IPS-15b (cell line): ENCODE measurements at regions not wholly inside any gene's neighbourhood (a gene's known extent, or its start where the extent isn't known, plus 50 kb on each side); places are given as distances from the start of the nearest gene placed in this dataset.

ENCODE experiments used
- H3K27me3 ChIP-seq: one replicate; pipeline ENCODE4 v1.6.1; 2013; ENCODE audit warnings: low read length; ENCODE audit not compliant: control insufficient read depth, insufficient read depth
- H3K36me3 ChIP-seq: one replicate; pipeline ENCODE4 v1.6.1; 2013; ENCODE audit warnings: low read length; ENCODE audit not compliant: control insufficient read depth, insufficient read depth
- H3K4me1 ChIP-seq: one replicate; pipeline ENCODE4 v1.6.1; 2013; ENCODE audit warnings: mild to moderate bottlenecking, low read length; ENCODE audit not compliant: control insufficient read depth, insufficient read depth
- H3K4me3 ChIP-seq: one replicate; pipeline ENCODE4 v1.5.1; 2013; ENCODE audit warnings: low read depth, low read length
- H3K9ac ChIP-seq: one replicate; pipeline ENCODE4 v1.6.1; 2013; ENCODE audit warnings: low read depth, mild to moderate bottlenecking, low read length
- H3K9me3 ChIP-seq: one replicate; pipeline ENCODE4 v1.6.1; 2013; ENCODE audit warnings: mild to moderate bottlenecking, low read length; ENCODE audit not compliant: control insufficient read depth, insufficient read depth

GRCh38 chr11:134753771-134754520 is 341.9 kb upstream of the B3GAT1 start:
- Histone ChIP-seq H3K4me1 (no peaks in the 10 kb centered on the region), H3K9ac (no peak overlapping the region), H3K27me3 (no peaks in the 10 kb centered on the region), H3K9me3 (no peaks in the 10 kb centered on the region), H3K4me3 (no peak overlapping the region), H3K36me3 (no peaks in the 10 kb centered on the region)

DNA sequence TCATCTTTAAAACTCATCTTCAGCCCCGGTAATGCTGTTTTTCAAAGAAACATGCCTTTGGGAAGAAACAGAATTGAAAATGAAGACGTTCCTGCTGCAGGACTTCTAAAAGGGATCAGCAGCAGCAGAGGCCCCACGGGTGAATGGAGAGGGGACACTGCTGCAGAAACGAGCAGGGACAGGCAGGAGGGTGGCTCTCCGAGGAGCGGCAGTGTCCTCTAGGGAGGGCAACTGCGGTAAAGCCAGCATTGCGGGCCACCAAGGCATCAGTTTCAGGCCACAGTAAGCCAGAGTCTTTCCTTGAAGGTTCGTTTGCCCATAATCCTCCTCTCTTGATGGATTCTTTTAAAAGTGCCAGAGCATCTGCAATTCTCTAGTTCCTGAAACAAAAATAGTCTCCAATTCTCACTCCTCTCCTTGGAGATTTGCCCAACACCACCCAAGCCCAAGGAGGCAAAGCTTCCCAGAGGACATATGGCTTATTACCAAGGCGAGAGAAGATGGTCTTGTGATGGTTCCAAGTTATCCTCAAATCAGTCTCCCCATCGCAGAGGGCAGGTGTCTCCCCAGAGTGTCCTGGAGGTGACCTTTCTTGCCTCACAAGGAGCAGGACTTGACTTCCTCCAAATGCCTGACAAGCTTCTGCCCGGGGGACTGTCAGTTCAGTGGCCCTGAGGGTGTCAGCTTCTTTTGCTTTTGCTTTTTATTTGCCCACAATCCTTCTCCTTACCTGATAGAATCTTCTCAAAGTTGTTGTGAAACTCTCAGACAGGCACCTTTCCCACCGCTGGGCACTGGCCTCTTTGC is 341.1 kb upstream of the B3GAT1 start:
- H3K4me1 ChIP-seq, result no peaks in the 10 kb centered on the region
- no peak overlapping the region for H3K9ac ChIP-seq
- no peaks in the 10 kb centered on the region for H3K36me3 ChIP-seq
- no peak overlapping the region for H3K4me3 ChIP-seq
- no peaks in the 10 kb centered on the region for H3K9me3 ChIP-seq
- no peaks in the 10 kb centered on the region for H3K27me3 ChIP-seq

DNA sequence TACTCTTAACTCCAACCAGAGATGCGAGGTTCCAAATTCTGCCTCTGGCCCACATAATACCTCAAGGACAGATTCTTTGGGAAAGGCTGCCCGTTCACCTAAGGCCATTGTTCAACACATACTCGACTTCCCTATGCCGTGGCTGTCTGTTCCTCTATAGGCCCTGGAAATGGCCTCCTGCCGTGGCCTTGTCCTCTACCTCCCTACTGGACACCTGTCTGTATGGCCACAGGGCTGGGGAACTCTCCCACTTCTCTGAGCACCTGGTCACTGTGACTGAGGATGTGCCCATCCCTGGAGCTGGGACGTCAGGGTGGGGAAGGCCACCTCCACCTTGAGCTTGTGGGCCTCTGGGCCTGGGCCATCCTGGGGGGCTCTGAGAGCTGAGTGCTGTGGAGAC is 340.5 kb upstream of the B3GAT1 start:
- Histone ChIP-seq H3K27me3 (no peaks in the 10 kb centered on the region), H3K36me3 (no peaks in the 10 kb centered on the region), H3K4me3 (no peak overlapping the region), H3K9ac (no peak overlapping the region), H3K4me1 (no peaks in the 10 kb centered on the region), H3K9me3 (peaks cover 4% of the 10 kb centered on the region)

GRCh38 chr11:134751766-134752165 is 339.7 kb upstream of the B3GAT1 start:
- H3K36me3 ChIP-seq, result no peaks in the 10 kb centered on the region
- H3K9me3 ChIP-seq, result peaks cover 6% of the 10 kb centered on the region
- H3K27me3 ChIP-seq, result no peaks in the 10 kb centered on the region
- no peaks in the 10 kb centered on the region for H3K4me1 ChIP-seq
- no peak overlapping the region for H3K9ac ChIP-seq
- H3K4me3 ChIP-seq, result no peak overlapping the region

GRCh38 chr11:134751031-134751585 is 339.1 kb upstream of the B3GAT1 start:
- no peak overlapping the region for H3K9ac ChIP-seq
- no peaks in the 10 kb centered on the region for H3K27me3 ChIP-seq
- H3K9me3 ChIP-seq, result peaks cover 6% of the 10 kb centered on the region
- H3K4me3 ChIP-seq, result no peak overlapping the region
- no peaks in the 10 kb centered on the region for H3K36me3 ChIP-seq
- no peaks in the 10 kb centered on the region for H3K4me1 ChIP-seq

- no peaks in the 10 kb centered on the region for H3K27me3 ChIP-seq
- H3K4me1 ChIP-seq, result no peaks in the 10 kb centered on the region
- no peak overlapping the region for H3K4me3 ChIP-seq
- H3K9me3 ChIP-seq, result peaks cover 6% of the 10 kb centered on the region
- H3K36me3 ChIP-seq, result no peaks in the 10 kb centered on the region
- no peak overlapping the region for H3K9ac ChIP-seq
These were observed 338.6 kb upstream of the B3GAT1 start for GRCh38 chr11:134750619-134751018.

DNA sequence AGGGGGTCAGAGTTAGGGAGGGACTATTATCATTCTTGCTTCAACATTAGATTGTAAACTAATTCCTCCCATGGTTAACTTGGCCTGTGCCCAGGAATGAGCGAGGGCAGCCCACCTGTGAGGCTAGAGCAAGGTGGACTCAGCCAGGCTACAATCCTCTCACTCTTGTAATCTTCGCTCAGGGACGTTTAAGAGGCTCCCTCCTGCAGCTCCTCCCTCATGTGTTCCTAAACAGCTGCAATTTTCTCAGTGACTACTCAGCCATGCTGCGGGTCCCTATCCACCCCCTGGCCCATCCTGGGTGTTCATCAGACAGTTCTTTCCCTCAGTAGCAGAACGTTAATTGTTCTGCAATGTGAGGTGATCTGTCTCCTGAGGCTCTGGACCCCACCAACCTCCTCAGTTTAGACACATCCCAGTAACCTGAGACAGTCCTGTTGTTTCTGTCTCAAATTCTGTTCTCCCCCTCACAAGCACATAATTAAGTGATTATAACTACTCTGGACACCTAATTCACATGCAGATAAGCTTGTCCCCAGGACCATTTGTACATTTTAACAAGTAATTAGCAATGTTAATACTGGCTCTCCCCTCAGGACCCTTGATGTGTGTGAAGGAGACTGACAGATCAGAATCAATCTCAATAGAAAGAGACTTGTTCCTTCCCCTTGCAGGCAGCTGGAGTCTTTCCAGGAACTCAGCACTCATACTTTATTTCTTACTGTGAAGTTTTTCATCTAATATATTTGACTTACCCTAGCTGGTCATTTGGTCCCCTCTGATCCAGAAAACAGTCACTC is 337.2 kb upstream of the B3GAT1 start:
- no peaks in the 10 kb centered on the region for H3K27me3 ChIP-seq
- H3K9me3 ChIP-seq, result peaks cover 6% of the 10 kb centered on the region
- no peaks in the 10 kb centered on the region for H3K36me3 ChIP-seq
- no peaks in the 10 kb centered on the region for H3K4me1 ChIP-seq
- H3K9ac ChIP-seq, result no peak overlapping the region
- no peak overlapping the region for H3K4me3 ChIP-seq

DNA sequence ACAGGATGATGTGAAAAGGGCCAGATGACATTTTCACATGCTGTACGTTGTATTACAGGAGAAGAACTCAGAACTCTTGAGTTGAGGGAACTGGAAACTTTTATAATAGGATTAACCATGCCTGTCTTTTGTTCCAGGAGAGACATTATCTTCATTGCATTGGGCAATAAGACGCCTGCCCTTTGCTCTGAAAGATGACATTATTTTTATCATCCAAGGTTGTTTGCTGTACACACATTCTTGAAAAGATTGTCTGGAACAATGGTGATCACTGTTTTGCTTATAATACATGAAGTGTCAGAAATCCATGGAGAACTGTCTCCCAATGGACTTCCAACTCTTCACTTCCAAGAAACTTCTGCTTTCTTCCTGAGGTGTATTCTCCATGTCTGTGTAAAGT is 334.6 kb upstream of the B3GAT1 start:
- H3K4me1 ChIP-seq, result no peaks in the 10 kb centered on the region
- H3K9me3 ChIP-seq, result peaks cover 6% of the 10 kb centered on the region
- H3K27me3 ChIP-seq, result no peaks in the 10 kb centered on the region
- no peak overlapping the region for H3K4me3 ChIP-seq
- H3K36me3 ChIP-seq, result no peaks in the 10 kb centered on the region
- no peak overlapping the region for H3K9ac ChIP-seq

GRCh38 chr11:134745456-134745855 is 333.4 kb upstream of the B3GAT1 start:
- Histone ChIP-seq H3K4me1 (no peaks in the 10 kb centered on the region), H3K9ac (no peak overlapping the region), H3K36me3 (no peaks in the 10 kb centered on the region), H3K9me3 (peaks cover 6% of the 10 kb centered on the region), H3K27me3 (no peaks in the 10 kb centered on the region), H3K4me3 (no peak overlapping the region)

DNA sequence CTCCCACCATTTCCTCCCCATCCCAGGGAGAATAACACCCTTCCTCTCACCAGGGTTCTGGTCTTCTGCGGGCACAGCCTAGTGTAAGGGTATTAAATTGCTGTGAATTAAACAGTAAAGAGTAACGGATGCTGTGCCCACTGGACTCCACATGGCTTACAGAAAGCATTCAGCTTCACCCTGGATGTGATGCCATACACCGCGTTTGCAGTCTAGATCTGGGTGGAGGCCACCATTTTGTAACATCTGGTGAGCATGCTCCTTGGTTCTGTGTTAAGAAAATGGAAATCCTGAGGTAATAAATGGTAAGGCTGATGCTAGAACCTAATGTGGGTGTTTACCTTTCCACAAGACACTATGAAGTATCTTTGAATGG is 331.8 kb upstream of the B3GAT1 start:
- Histone ChIP-seq H3K4me3 (no peak overlapping the region), H3K4me1 (no peaks in the 10 kb centered on the region), H3K27me3 (no peaks in the 10 kb centered on the region), H3K9me3 (peaks cover 6% of the 10 kb centered on the region), H3K36me3 (no peaks in the 10 kb centered on the region), H3K9ac (no peak overlapping the region)

GRCh38 chr11:134742956-134743819 is 331.1 kb upstream of the B3GAT1 start:
- Histone ChIP-seq H3K9ac (no peak overlapping the region), H3K36me3 (no peaks in the 10 kb centered on the region), H3K4me3 (no peak overlapping the region)

More at GRCh38 chr11:134742956-134743819, 331.1 kb upstream of the B3GAT1 start:
- Histone ChIP-seq H3K4me1 (no peaks in the 10 kb centered on the region), H3K27me3 (no peaks in the 10 kb centered on the region), H3K9me3 (peaks cover 6% of the 10 kb centered on the region)
